Left lobe of liver (tissue), 2 donors: ENCODE measurements at regions not wholly inside any gene's neighbourhood (a gene's known extent, or its start where the extent isn't known, plus 50 kb on each side); places are given as distances from the start of the nearest gene placed in this dataset.
"Not testable (repeated sequence)": the region's sequence is repeated elsewhere in the genome, so short reads cannot be mapped to it uniquely, and the experiment has no call there.

Experiments
- ATAC-seq: fragments of 200-7000 bp; cut with Tn5 transposase; one replicate; pipeline ENCODE4 v1.9.1; 2020; ENCODE audit warnings: mild to moderate bottlenecking, moderate library complexity
- DNase-seq: peaks from one replicate; pipeline ENCODE4 v3.0.0-alpha.2; 2020; ENCODE audit warnings: low spot score
- donor health status: DM: no; HTN: no; CAD: no; lungs with moderate emphysema.
- donor health status: DM: no; HTN: yes; CAD: no.

- ATAC-seq (no peak), DNase-seq (no peak)
These were observed 288.7 kb downstream of the CD109 start for GRCh38 chr6:73984571-73985210.

- ATAC-seq = no peak
- DNase-seq = no peak
These were observed 287.4 kb downstream of the CD109 start for GRCh38 chr6:73983367-73983766.

GRCh38 chr6:73980096-73980495, 284.1 kb downstream of the CD109 start:
- ATAC-seq (no peak), DNase-seq (no peak)

GRCh38 chr6:73978330-73978729, 282.3 kb downstream of the CD109 start:
- ATAC-seq = no peak
- no peak for DNase-seq

GRCh38 chr6:73972518-73972917, 276.5 kb downstream of the CD109 start:
- ATAC-seq = not testable (repeated sequence)

GRCh38 chr6:73969971-73970970, 274.3 kb downstream of the CD109 start:
- no peak for DNase-seq
- ATAC-seq = peak; percentile 75

More at GRCh38 chr6:73972518-73972917, 276.5 kb downstream of the CD109 start:
- not testable (repeated sequence) for DNase-seq

GRCh38 chr6:73968221-73968757, 272.3 kb downstream of the CD109 start:
- ATAC-seq (no peak), DNase-seq (no peak)

GRCh38 chr6:73965539-73966029, 269.6 kb downstream of the CD109 start:
- no peak for ATAC-seq
- no peak for DNase-seq

- ATAC-seq = no peak
- no peak for DNase-seq
These were observed 268.3 kb downstream of the CD109 start for GRCh38 chr6:73964241-73964854.

GRCh38 chr6:73962884-73963283, 266.9 kb downstream of the CD109 start:
- DNase-seq = no peak
- ATAC-seq = no peak

GRCh38 chr6:73956305-73956704, 260.3 kb downstream of the CD109 start:
- ATAC-seq (no peak), DNase-seq (no peak)

GRCh38 chr6:73955800-73956199, 259.8 kb downstream of the CD109 start:
- DNase-seq (no peak), ATAC-seq (no peak)

GRCh38 chr6:73954881-73955280, 258.9 kb downstream of the CD109 start:
- DNase-seq = no peak
- ATAC-seq = no peak

- no peak for DNase-seq
These were observed 255.2 kb downstream of the CD109 start for GRCh38 chr6:73951183-73951582.

GRCh38 chr6:73943930-73944652, 248.1 kb downstream of the CD109 start:
- ATAC-seq (no peak), DNase-seq (no peak)

More at GRCh38 chr6:73951183-73951582, 255.2 kb downstream of the CD109 start:
- no peak for ATAC-seq

GRCh38 chr6:73943411-73943810, 247.4 kb downstream of the CD109 start:
- DNase-seq (no peak), ATAC-seq (no peak)

- ATAC-seq = no peak
- no peak for DNase-seq
These were observed 246.7 kb downstream of the CD109 start for GRCh38 chr6:73942592-73943186.

- ATAC-seq (no peak), DNase-seq (no peak)
These were observed 245.9 kb downstream of the CD109 start for GRCh38 chr6:73941892-73942291.

GRCh38 chr6:73937805-73938204, 241.8 kb downstream of the CD109 start:
- ATAC-seq (no peak), DNase-seq (no peak)

GRCh38 chr6:73932866-73933265, 236.9 kb downstream of the CD109 start:
- no peak for DNase-seq
- no peak for ATAC-seq
